Liver (tissue), 8 donors: ENCODE measurements at regions not wholly inside any gene's neighbourhood (a gene's known extent, or its start where the extent isn't known, plus 50 kb on each side); places are given as distances from the start of the nearest gene placed in this dataset.

Source experiments
- DNase-seq: peaks from one replicate; pipeline ENCODE4 v3.0.0-alpha.2; 2017; ENCODE audit warnings: low spot score
- H3K27ac ChIP-seq, 2 donors: one replicate each; pipeline ENCODE4 v1.7.0; 2013; ENCODE audit warnings: inconsistent platforms in 2 of 2, low read length in 2 of 2, control low read depth in 1 of 2, low read depth in 1 of 2, mild to moderate bottlenecking in 1 of 2
- H3K27me3 ChIP-seq, 4 donors: one replicate each; pipeline versions ENCODE4 v1.6.1 to v1.7.0; 2013; ENCODE audit warnings: low read length in 3 of 4, inconsistent platforms in 1 of 4, mild to moderate bottlenecking in 1 of 4, moderate library complexity in 1 of 4; ENCODE audit not compliant: control insufficient read depth in 4 of 4, insufficient read depth in 4 of 4
- H3K36me3 ChIP-seq, 4 donors: one replicate each; pipeline versions ENCODE4 v1.6.1 to v1.7.0; 2013; ENCODE audit warnings: low read length in 3 of 4, mild to moderate bottlenecking in 3 of 4, low read depth in 1 of 4, moderate library complexity in 1 of 4; ENCODE audit not compliant: control insufficient read depth in 4 of 4, insufficient read depth in 3 of 4
- H3K4me1 ChIP-seq, 4 donors: one replicate each; pipeline versions ENCODE4 v1.6.1 to v1.7.0; 2013; ENCODE audit warnings: low read length in 3 of 4, mild to moderate bottlenecking in 3 of 4, moderate library complexity in 1 of 4; ENCODE audit not compliant: control insufficient read depth in 4 of 4, insufficient read depth in 4 of 4
- H3K4me3 ChIP-seq, 3 donors: one replicate each; pipeline versions ENCODE4 v1.6.1 to v1.7.0; 2013; ENCODE audit warnings: low read length in 3 of 3, control low read depth in 1 of 3, low read depth in 1 of 3, mild to moderate bottlenecking in 1 of 3
- H3K9ac ChIP-seq, 2 donors: one replicate each; pipeline ENCODE4 v1.7.0; 2013; ENCODE audit warnings: low read length in 2 of 2, mild to moderate bottlenecking in 2 of 2, moderate library complexity in 2 of 2, control low read depth in 1 of 2, low read depth in 1 of 2
- H3K9me3 ChIP-seq, 4 donors: one replicate each; pipeline versions ENCODE4 v1.6.1 to v1.7.0; 2013; ENCODE audit warnings: low read length in 3 of 4; ENCODE audit not compliant: control insufficient read depth in 4 of 4
- CTCF ChIP-seq: fragments of 150-350 bp; IDR thresholded peaks from 2 replicates; pipeline ENCODE4 v1.5.1; 2017; ENCODE audit warnings: improper control_type of control experiment, low read depth, low read length; ENCODE audit not compliant: missing input control
- EGR1 ChIP-seq, 2 donors: IDR thresholded peaks; 2 replicates each; pipeline ENCODE4 v1.6.1; 2016 to 2018; ENCODE audit warnings: antibody characterized with exemption in 2 of 2, low read depth in 2 of 2
- FOXA1 ChIP-seq: IDR thresholded peaks from 2 replicates; pipeline ENCODE4 v1.6.1; 2016; ENCODE audit warnings: antibody characterized with exemption
- FOXA2 ChIP-seq: IDR thresholded peaks from 2 replicates; pipeline ENCODE4 v1.6.1; 2016; ENCODE audit warnings: antibody characterized with exemption
- GABPA ChIP-seq, 2 donors: IDR thresholded peaks in 1 of 2; conservative IDR thresholded peaks in 1 of 2; 2 replicates each; pipeline ENCODE4 v1.6.1; 2016; ENCODE audit warnings: antibody characterized with exemption in 2 of 2, mild to moderate bottlenecking in 1 of 2, moderate library complexity in 1 of 2
- HNF4A ChIP-seq, 2 donors: conservative IDR thresholded peaks; 2 replicates each; pipeline ENCODE4 v1.6.1; 2016; ENCODE audit warnings: antibody characterized with exemption in 2 of 2, mild to moderate bottlenecking in 2 of 2
- HNF4G ChIP-seq: IDR thresholded peaks from 2 replicates; pipeline ENCODE4 v1.6.1; 2016; ENCODE audit warnings: antibody characterized with exemption
- JUND ChIP-seq, 2 donors: IDR thresholded peaks; 2 replicates each; pipeline ENCODE4 v1.6.1; 2016; ENCODE audit warnings: antibody characterized with exemption in 2 of 2
- NR2F2 ChIP-seq: IDR thresholded peaks from 2 replicates; pipeline ENCODE4 v1.6.1; 2016; ENCODE audit warnings: antibody characterized with exemption
- RAD21 ChIP-seq, 2 donors: IDR thresholded peaks; 2 replicates each; pipeline ENCODE4 v1.6.1; 2016; ENCODE audit warnings: antibody characterized with exemption in 2 of 2, mild to moderate bottlenecking in 2 of 2
- REST ChIP-seq: IDR thresholded peaks from 2 replicates; pipeline ENCODE4 v1.6.1; 2016; ENCODE audit warnings: antibody characterized with exemption, mild to moderate bottlenecking
- RXRA ChIP-seq, 2 donors: IDR thresholded peaks; 2 replicates each; pipeline ENCODE4 v1.6.1; 2017 to 2018; ENCODE audit warnings: antibody characterized with exemption in 2 of 2, mild to moderate bottlenecking in 1 of 2
- SP1 ChIP-seq: IDR thresholded peaks from 2 replicates; pipeline ENCODE4 v1.6.1; 2018; ENCODE audit warnings: antibody characterized with exemption, mild to moderate bottlenecking
- TAF1 ChIP-seq: conservative IDR thresholded peaks from 2 replicates; pipeline ENCODE4 v1.6.1; 2016; ENCODE audit warnings: antibody characterized with exemption, mild to moderate bottlenecking
- YY1 ChIP-seq: IDR thresholded peaks from 2 replicates; pipeline ENCODE4 v1.6.1; 2016; ENCODE audit warnings: antibody characterized with exemption, mild to moderate bottlenecking
- ZBTB33 ChIP-seq: IDR thresholded peaks from 2 replicates; pipeline ENCODE4 v1.6.1; 2016; ENCODE audit warnings: antibody characterized with exemption
- WGBS: extraction: QIAGEN DNeasy Blood & Tissue Kit; methylation state at CpG from one replicate; pipeline ENCODE4 v1.1.7; 2013; 5-methylcytosine and 5-hydroxymethylcytosine counted together
- TF ChIP-seq, protein P1 (sequence below): IDR thresholded peaks from 2 replicates; pipeline ENCODE4 v1.6.1; 2016; ENCODE audit warnings: antibody characterized with exemption
- donor health status: healthy.
- donor health status: healthy.
- donor health status: healthy.
- donor health status: healthy.
- donor health status: healthy.

DNA sequence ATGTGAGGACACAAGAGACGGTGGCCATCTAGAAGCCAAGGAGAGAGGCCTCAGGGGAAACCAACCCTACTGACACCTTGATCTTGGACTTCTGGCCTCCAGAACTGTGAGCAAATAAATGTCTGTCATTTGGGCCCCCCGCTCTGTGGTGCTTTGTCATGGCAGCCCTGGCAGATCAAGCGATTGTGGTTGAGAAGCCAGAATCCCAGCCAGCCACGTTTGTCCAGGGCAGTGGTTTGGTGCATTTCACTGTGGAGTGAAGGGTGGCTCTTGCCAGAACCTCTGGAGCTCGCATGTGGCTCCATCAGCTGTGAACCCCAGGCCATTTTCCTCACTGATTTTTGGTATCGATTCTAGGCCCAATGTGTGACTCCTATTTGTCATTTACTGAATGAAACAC is 404.9 kb downstream of the BCL11B start:
- no peak for DNase-seq
- H3K9me3 ChIP-seq = no peaks in the 10 kb centered on the region
- no peaks in the 10 kb centered on the region for H3K27me3 ChIP-seq
- H3K4me1 ChIP-seq = no peaks in the 10 kb centered on the region
- H3K9ac ChIP-seq = no peak overlapping the region
- no peaks in the 10 kb centered on the region for H3K36me3 ChIP-seq
- 87% methylated on average over 6 of the region's 6 CpGs for WGBS
- TF ChIP-seq FOXA1 = no peak
- TF ChIP-seq, protein P1, sequence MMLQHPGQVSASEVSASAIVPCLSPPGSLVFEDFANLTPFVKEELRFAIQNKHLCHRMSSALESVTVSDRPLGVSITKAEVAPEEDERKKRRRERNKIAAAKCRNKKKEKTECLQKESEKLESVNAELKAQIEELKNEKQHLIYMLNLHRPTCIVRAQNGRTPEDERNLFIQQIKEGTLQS = no peak
- TF ChIP-seq EGR1 (IDR thresholded peaks at IDR 0.05; ENCODE audit: low read depth in 2 of 2) = no peak
- TF ChIP-seq YY1 = no peak
- no peak for TF ChIP-seq HNF4G
- no peak for TF ChIP-seq REST
- TF ChIP-seq RXRA (IDR thresholded peaks at IDR 0.05) = no peak
- TF ChIP-seq TAF1 = no peak
- TF ChIP-seq SP1 = no peak
- TF ChIP-seq JUND (IDR thresholded peaks at IDR 0.05) = no peak
- no peak for TF ChIP-seq CTCF
- no peak for TF ChIP-seq RAD21 (IDR thresholded peaks at IDR 0.05)
- no peak for TF ChIP-seq GABPA (IDR thresholded peaks at IDR 0.05 in 1 of 2, conservative IDR thresholded peaks at IDR 0.05 in 1 of 2)
- no peak for TF ChIP-seq HNF4A (conservative IDR thresholded peaks at IDR 0.05)
- TF ChIP-seq ZBTB33 = no peak
- no peak overlapping the region for H3K27ac ChIP-seq
- H3K4me3 ChIP-seq = no peak overlapping the region

DNA sequence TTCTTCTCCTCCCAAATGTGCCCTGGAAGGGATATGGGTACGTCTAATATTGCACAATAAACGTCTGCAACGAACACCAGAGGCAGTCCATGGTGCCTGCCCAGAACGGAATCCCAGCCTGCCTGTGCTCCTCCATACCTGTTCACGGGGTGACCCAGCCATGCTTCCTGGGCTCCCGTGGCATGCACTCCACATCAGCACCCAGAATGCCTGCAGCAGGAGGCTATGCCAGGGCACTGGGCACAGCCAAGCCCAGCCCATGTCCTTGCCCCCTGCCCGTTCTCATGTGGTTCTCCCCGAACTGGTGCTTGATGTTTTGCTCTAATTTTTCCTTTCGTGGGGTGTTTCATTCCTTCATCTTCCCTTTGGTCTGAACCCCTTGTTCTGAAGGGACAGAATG is 404.3 kb downstream of the BCL11B start:
- DNase-seq = no peak
- Histone ChIP-seq H3K27ac (no peak overlapping the region), H3K4me1 (no peaks in the 10 kb centered on the region), H3K27me3 (no peaks in the 10 kb centered on the region), H3K4me3 (no peak overlapping the region), H3K9ac (no peak overlapping the region), H3K9me3 (no peaks in the 10 kb centered on the region), H3K36me3 (no peaks in the 10 kb centered on the region)
- 73% methylated on average over 9 of the region's 9 CpGs for WGBS
- TF ChIP-seq GABPA (IDR thresholded peaks at IDR 0.05 in 1 of 2, conservative IDR thresholded peaks at IDR 0.05 in 1 of 2) (no peak), NR2F2 (no peak), RXRA (IDR thresholded peaks at IDR 0.05) (no peak), FOXA2 (no peak), JUND (IDR thresholded peaks at IDR 0.05) (no peak), RAD21 (IDR thresholded peaks at IDR 0.05) (no peak), YY1 (no peak), TAF1 (no peak), ZBTB33 (no peak), HNF4A (conservative IDR thresholded peaks at IDR 0.05) (no peak), FOXA1 (no peak)
